Nephron progenitor cell (in vitro differentiated cells): ENCODE measurements at regions not wholly inside any gene's neighbourhood (a gene's known extent, or its start where the extent isn't known, plus 50 kb on each side); places are given as distances from the start of the nearest gene placed in this dataset.

Experiments used
- DNase-seq: peaks from one replicate; pipeline ENCODE4 v3.0.0; 2021
- H3K27ac Mint-ChIP-seq: 2 replicates; pipeline ENCODE4 v1.8.0; 2021; ENCODE audit warnings: mild to moderate bottlenecking, moderate library complexity, mixed read lengths
- H3K27me3 Mint-ChIP-seq: 2 replicates; pipeline ENCODE4 v1.8.0; 2021; ENCODE audit warnings: mild to moderate bottlenecking, low read depth, mixed read lengths; ENCODE audit not compliant: poor library complexity
- H3K36me3 Mint-ChIP-seq: 2 replicates; pipeline ENCODE4 v1.8.0; 2021; ENCODE audit warnings: low read depth, mixed read lengths
- H3K4me1 Mint-ChIP-seq: 2 replicates; pipeline ENCODE4 v1.8.0; 2021; ENCODE audit warnings: mixed read lengths
- H3K4me3 Mint-ChIP-seq: 2 replicates; pipeline ENCODE4 v1.8.0; 2021; ENCODE audit warnings: mild to moderate bottlenecking, moderate library complexity, mixed read lengths
- H3K9me3 Mint-ChIP-seq: 2 replicates; pipeline ENCODE4 v1.8.0; 2021; ENCODE audit warnings: mild to moderate bottlenecking, moderate library complexity, mixed read lengths
- TF ChIP-seq, protein P1 (sequence below): fragments of 200-600 bp; sonication (generic); IDR thresholded peaks from 2 replicates; pipeline ENCODE4 v1.5.0; 2021; ENCODE audit warnings: antibody characterized with exemption

DNA sequence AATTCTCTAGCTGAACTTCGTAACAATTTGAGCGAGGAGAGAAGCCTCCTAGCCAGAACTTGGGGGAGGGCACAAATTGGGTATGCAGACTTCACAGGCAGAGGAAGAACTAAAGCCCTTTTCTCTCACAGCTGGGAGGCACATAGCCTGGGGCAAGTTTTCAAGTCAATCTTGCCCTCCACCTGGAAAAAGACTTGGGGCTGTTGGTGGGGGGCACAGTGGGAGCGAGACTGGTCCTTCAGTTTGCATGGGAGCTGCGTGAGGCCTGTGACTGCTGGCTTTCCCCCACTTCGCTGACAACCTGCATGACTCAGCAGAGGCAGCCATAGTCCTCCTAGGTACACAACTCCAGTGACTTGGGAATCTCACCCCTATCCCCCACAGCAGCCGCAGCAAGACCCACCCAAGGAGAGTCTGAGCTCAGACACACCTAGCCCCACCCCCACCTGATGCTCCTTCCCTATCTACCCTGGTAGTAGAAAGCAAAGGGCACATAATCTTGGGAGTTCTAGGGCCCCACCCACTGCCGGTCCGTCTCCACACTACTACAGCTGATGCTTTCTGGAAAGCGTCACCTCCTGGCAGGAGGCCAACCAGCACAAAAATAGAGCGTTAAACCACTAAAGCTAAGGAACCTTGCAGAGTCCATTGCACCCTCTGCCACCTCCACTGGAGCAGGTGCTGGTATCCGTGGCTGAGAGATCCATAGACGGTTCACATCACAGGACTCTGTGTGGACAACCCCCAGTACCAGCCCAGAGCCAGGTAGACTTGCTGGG, 160.8 kb downstream of the CBLL2 start:
- Mint-ChIP-seq H3K27me3 (no peaks in the 10 kb centered on the region), H3K4me3 (peak overlapping the region; percentile 4), H3K4me1 (peaks cover 7% of the 10 kb centered on the region), H3K9me3 (peaks cover 36% of the 10 kb centered on the region), H3K27ac (no peak overlapping the region), H3K36me3 (no peaks in the 10 kb centered on the region)
- DNase-seq, result no peak
- TF ChIP-seq, protein P1, sequence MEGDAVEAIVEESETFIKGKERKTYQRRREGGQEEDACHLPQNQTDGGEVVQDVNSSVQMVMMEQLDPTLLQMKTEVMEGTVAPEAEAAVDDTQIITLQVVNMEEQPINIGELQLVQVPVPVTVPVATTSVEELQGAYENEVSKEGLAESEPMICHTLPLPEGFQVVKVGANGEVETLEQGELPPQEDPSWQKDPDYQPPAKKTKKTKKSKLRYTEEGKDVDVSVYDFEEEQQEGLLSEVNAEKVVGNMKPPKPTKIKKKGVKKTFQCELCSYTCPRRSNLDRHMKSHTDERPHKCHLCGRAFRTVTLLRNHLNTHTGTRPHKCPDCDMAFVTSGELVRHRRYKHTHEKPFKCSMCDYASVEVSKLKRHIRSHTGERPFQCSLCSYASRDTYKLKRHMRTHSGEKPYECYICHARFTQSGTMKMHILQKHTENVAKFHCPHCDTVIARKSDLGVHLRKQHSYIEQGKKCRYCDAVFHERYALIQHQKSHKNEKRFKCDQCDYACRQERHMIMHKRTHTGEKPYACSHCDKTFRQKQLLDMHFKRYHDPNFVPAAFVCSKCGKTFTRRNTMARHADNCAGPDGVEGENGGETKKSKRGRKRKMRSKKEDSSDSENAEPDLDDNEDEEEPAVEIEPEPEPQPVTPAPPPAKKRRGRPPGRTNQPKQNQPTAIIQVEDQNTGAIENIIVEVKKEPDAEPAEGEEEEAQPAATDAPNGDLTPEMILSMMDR, result no peak

DNA sequence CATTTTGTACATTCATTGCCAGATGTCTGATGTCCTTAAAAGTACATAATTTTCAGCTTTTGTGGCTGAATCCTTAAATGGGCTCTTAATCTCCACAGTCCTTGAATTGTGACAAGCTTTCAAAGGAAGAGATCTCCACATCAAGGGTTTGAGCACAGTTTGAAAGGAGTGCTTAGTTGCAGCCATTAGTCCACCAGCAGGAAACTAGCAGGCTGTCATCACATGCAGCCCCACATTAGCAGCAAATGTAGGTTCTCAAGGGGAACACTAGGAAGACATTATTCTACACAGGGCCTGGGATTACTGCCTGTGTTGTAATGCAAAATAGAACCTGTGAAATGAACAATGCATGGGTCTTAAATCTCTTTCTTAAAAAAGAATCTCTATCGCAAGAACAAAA, 173.2 kb downstream of the CBLL2 start:
- Mint-ChIP-seq H3K4me1 (peaks cover 6% of the 10 kb centered on the region), H3K27ac (no peak overlapping the region), H3K9me3 (peaks cover 39% of the 10 kb centered on the region), H3K36me3 (no peaks in the 10 kb centered on the region), H3K4me3 (no peak overlapping the region), H3K27me3 (no peaks in the 10 kb centered on the region)
- TF ChIP-seq, protein P1, result no peak
- no peak for DNase-seq

DNA sequence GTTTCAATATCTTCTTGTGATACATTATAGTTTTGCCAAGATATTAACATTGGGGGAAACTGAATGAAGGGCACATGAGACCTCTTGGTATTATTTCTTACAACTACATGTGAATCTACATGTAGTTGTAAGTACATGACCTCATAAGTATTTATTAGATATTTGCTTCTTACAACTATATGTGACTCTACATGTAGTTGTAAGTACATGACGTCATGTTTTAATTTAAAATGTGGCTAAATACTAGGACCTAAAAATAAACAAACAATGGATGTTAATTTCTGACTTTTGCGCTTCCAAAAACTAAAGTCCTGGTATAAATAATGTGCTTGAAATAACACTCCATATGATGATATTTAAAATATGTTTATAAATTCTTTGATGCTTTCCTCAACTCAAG, 190.2 kb downstream of the CBLL2 start:
- TF ChIP-seq, protein P1, result no peak
- H3K27ac Mint-ChIP-seq, result no peak overlapping the region
- peaks cover 4% of the 10 kb centered on the region for H3K4me1 Mint-ChIP-seq
- H3K36me3 Mint-ChIP-seq, result no peaks in the 10 kb centered on the region
- no peak for DNase-seq
- peaks cover 3% of the 10 kb centered on the region for H3K9me3 Mint-ChIP-seq
- no peaks in the 10 kb centered on the region for H3K27me3 Mint-ChIP-seq
- H3K4me3 Mint-ChIP-seq, result no peak overlapping the region

DNA sequence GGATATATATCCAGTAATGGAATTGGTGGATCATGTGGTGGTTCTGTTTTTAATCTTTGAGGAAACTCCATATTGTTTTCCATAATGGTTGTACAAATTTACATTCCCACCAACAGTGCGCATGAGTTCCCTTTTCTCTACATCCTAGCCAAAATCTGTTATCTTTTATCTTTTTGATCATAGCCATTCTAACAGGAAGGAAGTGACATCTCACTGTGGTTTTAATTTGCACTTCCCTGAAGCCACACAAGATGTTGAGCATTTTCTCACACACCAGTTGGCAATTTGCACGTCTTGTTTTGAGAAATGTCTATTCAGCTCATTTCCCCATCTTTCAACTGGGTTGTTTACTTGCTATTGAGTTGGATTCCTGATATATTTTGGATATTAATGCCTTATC, 194.9 kb downstream of the CBLL2 start:
- Mint-ChIP-seq H3K4me1 (peaks cover 24% of the 10 kb centered on the region), H3K4me3 (no peak overlapping the region), H3K27me3 (no peaks in the 10 kb centered on the region), H3K36me3 (no peaks in the 10 kb centered on the region), H3K9me3 (peaks cover 20% of the 10 kb centered on the region), H3K27ac (no peak overlapping the region)
- no peak for DNase-seq
- TF ChIP-seq, protein P1, result no peak

DNA sequence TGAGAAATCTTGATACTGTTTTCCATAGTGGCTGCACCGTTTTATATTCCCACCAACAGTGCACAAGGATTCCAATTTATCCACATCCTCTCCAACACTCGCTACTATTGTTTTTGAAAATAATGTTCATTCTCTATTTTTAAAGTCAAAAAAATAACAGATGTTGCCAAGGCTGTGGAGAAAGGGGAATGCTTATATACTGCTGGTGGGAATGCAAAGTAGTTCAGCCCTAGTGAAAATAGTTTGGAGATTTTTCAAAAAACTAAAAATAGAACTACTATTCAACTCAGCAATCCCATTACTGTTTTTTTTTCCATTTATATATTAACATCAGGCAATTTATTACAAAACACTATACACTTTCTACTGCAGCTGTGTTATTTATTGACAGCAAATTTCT, 208.7 kb downstream of the CBLL2 start:
- no peak overlapping the region for H3K27ac Mint-ChIP-seq
- TF ChIP-seq, protein P1, result no peak
- H3K9me3 Mint-ChIP-seq, result peaks cover 42% of the 10 kb centered on the region
- no peak overlapping the region for H3K4me3 Mint-ChIP-seq
- DNase-seq, result no peak
- H3K27me3 Mint-ChIP-seq, result peaks cover 2% of the 10 kb centered on the region
- peaks cover 11% of the 10 kb centered on the region for H3K36me3 Mint-ChIP-seq
- no peaks in the 10 kb centered on the region for H3K4me1 Mint-ChIP-seq

DNA sequence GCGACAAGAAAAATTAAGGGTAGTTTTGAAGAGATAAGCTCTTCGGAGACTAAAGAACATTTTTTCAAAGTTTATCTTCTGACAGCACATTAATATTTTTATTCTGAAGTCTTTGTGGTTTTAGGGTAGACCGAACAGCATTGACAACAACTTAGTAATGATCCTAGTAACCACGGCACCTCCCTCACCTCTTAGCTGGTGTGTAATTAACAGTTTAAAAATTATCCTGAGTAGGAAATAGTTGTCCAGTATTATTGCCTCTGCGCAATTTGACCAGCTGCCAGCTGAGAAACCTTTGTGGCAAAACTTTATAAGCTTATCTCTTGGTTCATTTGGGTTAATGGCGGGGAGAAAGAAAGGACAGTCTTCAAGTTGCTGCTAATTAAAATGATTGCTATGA, 213.6 kb downstream of the CBLL2 start:
- DNase-seq, result no peak
- Mint-ChIP-seq H3K27ac (no peak overlapping the region), H3K27me3 (peaks cover 2% of the 10 kb centered on the region), H3K4me3 (no peak overlapping the region), H3K9me3 (peaks cover 13% of the 10 kb centered on the region), H3K4me1 (no peaks in the 10 kb centered on the region), H3K36me3 (no peaks in the 10 kb centered on the region)
- TF ChIP-seq, protein P1, result no peak
